HEK293 (cell line): ENCODE measurements at regions not wholly inside any gene's neighbourhood (a gene's known extent, or its start where the extent isn't known, plus 50 kb on each side); places are given as distances from the start of the nearest gene placed in this dataset.

Source experiments
- CTCF ChIA-PET: fragments of 350-600 bp; formaldehyde crosslinking; extraction: SDS; loops from one replicate; lab custom pipeline; 2021; ENCODE audit warnings: antibody characterized with exemption; lab: Yijun Ruan, JAX
- POLR2A ChIA-PET: fragments of 300-600 bp; formaldehyde crosslinking; extraction: SDS; loops from one replicate; lab custom pipeline; 2020; ENCODE audit warnings: antibody characterized with exemption, inconsistent platforms; lab: Yijun Ruan, JAX
- H3K27ac ChIP-seq: fragments of 200-500 bp; sonication (Bioruptor generic); 2 replicates; pipeline ENCODE4 v1.5.1; 2014; ENCODE audit warnings: low read depth, low read length, control low read depth, inconsistent platforms; ENCODE audit errors: extremely low read depth
- H3K36me3 ChIP-seq, 2 experiments: fragments of 200-500 bp in 1 of 2; sonication (Bioruptor generic) in 1 of 2; 1 replicate in 1 of 2; 2 replicates in 1 of 2; pipeline ENCODE4 v1.5.1; 2014 to 2017; ENCODE audit warnings: inconsistent platforms in 2 of 2, low read length in 2 of 2; ENCODE audit not compliant: control insufficient read depth in 2 of 2, insufficient read depth in 1 of 2
- H3K4me1 ChIP-seq: fragments of 200-500 bp; sonication (Bioruptor generic); 2 replicates; pipeline ENCODE4 v1.5.1; 2014; ENCODE audit warnings: mild to moderate bottlenecking, low read length, inconsistent platforms; ENCODE audit not compliant: control insufficient read depth, insufficient read depth
- H3K4me3 ChIP-seq: 2 replicates; pipeline ENCODE4 v1.5.1; 2011; ENCODE audit warnings: low read depth, mild to moderate bottlenecking, control low read depth, low read length, moderate library complexity
- H3K9me3 ChIP-seq: fragments of 200-500 bp; sonication (Bioruptor generic); 2 replicates; pipeline ENCODE4 v1.5.1; 2014; ENCODE audit warnings: low read depth, low read length, inconsistent platforms; ENCODE audit not compliant: control insufficient read depth, insufficient read depth
- HOXA7 ChIP-seq: sonication (generic); formaldehyde crosslinking; IDR thresholded peaks from 2 replicates; pipeline ENCODE4 v1.8.1; 2022; ENCODE audit warnings: missing genetic modification reagents, borderline replicate concordance
- KLF7 ChIP-seq: fragments of 450-650 bp; formaldehyde crosslinking; IDR thresholded peaks from 2 replicates; pipeline ENCODE4 v1.5.1; 2016; ENCODE audit warnings: missing biosample characterization, missing genetic modification characterization, borderline replicate concordance
- KLF9 ChIP-seq: fragments of 450-650 bp; formaldehyde crosslinking; IDR thresholded peaks from 2 replicates; pipeline ENCODE4 v1.5.1; 2016; ENCODE audit warnings: missing biosample characterization, missing genetic modification characterization, low read depth
- OVOL3 ChIP-seq: fragments of 450-650 bp; formaldehyde crosslinking; IDR thresholded peaks from 2 replicates; pipeline ENCODE4 v1.5.1; 2016; ENCODE audit warnings: missing biosample characterization, missing genetic modification characterization
- SP7 ChIP-seq: fragments of 450-650 bp; formaldehyde crosslinking; IDR thresholded peaks from 2 replicates; pipeline ENCODE4 v1.5.1; 2016; ENCODE audit warnings: missing biosample characterization, missing genetic modification characterization
- TCF7L2 ChIP-seq: IDR thresholded peaks from 2 replicates; pipeline ENCODE4 v1.6.1; 2011; ENCODE audit warnings: low read depth, mild to moderate bottlenecking, inconsistent platforms, low read length, moderate library complexity, borderline replicate concordance
- TRIM28 ChIP-seq: IDR thresholded peaks from 2 replicates; pipeline ENCODE4 v1.6.1; 2011; ENCODE audit warnings: low read length, control low read depth, borderline replicate concordance
- ZBTB8A ChIP-seq: fragments of 450-650 bp; formaldehyde crosslinking; IDR thresholded peaks from 2 replicates; pipeline ENCODE4 v1.5.1; 2016; ENCODE audit warnings: missing biosample characterization, missing genetic modification characterization
- ZFP41 ChIP-seq: fragments of 450-650 bp; formaldehyde crosslinking; IDR thresholded peaks from 2 replicates; pipeline ENCODE4 v1.5.1; 2016; ENCODE audit warnings: missing biosample characterization, missing genetic modification characterization, borderline replicate concordance
- ZFP69B ChIP-seq: fragments of 450-650 bp; formaldehyde crosslinking; IDR thresholded peaks from 2 replicates; pipeline ENCODE4 v1.5.1; 2016; ENCODE audit warnings: missing biosample characterization, missing genetic modification characterization
- ZIC2 ChIP-seq: fragments of 450-650 bp; formaldehyde crosslinking; IDR thresholded peaks from 2 replicates; pipeline ENCODE4 v1.5.1; 2016; ENCODE audit warnings: missing biosample characterization, missing genetic modification characterization
- ZNF132 ChIP-seq: fragments of 450-650 bp; formaldehyde crosslinking; IDR thresholded peaks from 2 replicates; pipeline ENCODE4 v1.5.1; 2017; ENCODE audit warnings: missing biosample characterization, missing genetic modification characterization, borderline replicate concordance
- ZNF324 ChIP-seq: fragments of 450-650 bp; formaldehyde crosslinking; IDR thresholded peaks from 2 replicates; pipeline ENCODE4 v1.5.1; 2016; ENCODE audit warnings: missing biosample characterization, missing genetic modification characterization
- ZNF350 ChIP-seq: fragments of 450-650 bp; formaldehyde crosslinking; IDR thresholded peaks from 2 replicates; pipeline ENCODE4 v1.5.0; 2017; ENCODE audit warnings: missing biosample characterization, mild to moderate bottlenecking, missing genetic modification characterization
- ZNF416 ChIP-seq: fragments of 450-650 bp; formaldehyde crosslinking; IDR thresholded peaks from 2 replicates; pipeline ENCODE4 v1.5.1; 2016; ENCODE audit warnings: missing biosample characterization, missing genetic modification characterization
- ZNF426 ChIP-seq: fragments of 450-650 bp; formaldehyde crosslinking; IDR thresholded peaks from 2 replicates; pipeline ENCODE4 v1.5.1; 2017; ENCODE audit warnings: missing biosample characterization, missing genetic modification characterization, mild to moderate bottlenecking, inconsistent platforms, moderate library complexity
- ZNF488 ChIP-seq: fragments of 450-650 bp; formaldehyde crosslinking; IDR thresholded peaks from 2 replicates; pipeline ENCODE4 v1.5.1; 2016; ENCODE audit warnings: missing biosample characterization, missing genetic modification characterization
- ZNF529 ChIP-seq: fragments of 450-650 bp; formaldehyde crosslinking; IDR thresholded peaks from 2 replicates; pipeline ENCODE4 v1.5.1; 2017; ENCODE audit warnings: missing genetic modification characterization, missing biosample characterization; ENCODE audit not compliant: insufficient replicate concordance
- ZNF701 ChIP-seq: fragments of 450-650 bp; formaldehyde crosslinking; IDR thresholded peaks from 2 replicates; pipeline ENCODE4 v1.5.1; 2016; ENCODE audit warnings: missing biosample characterization, missing genetic modification characterization
- ZNF747 ChIP-seq: fragments of 450-650 bp; formaldehyde crosslinking; IDR thresholded peaks from 2 replicates; pipeline ENCODE4 v1.5.1; 2016; ENCODE audit warnings: missing biosample characterization, missing genetic modification characterization
- ZNF768 ChIP-seq: fragments of 450-650 bp; formaldehyde crosslinking; IDR thresholded peaks from 2 replicates; pipeline ENCODE4 v1.5.1; 2018; ENCODE audit warnings: missing biosample characterization, mild to moderate bottlenecking, missing genetic modification characterization
- ZNF777 ChIP-seq: fragments of 450-650 bp; formaldehyde crosslinking; IDR thresholded peaks from 2 replicates; pipeline ENCODE4 v1.5.1; 2017; ENCODE audit warnings: missing biosample characterization, missing genetic modification characterization, borderline replicate concordance
- TF ChIP-seq, protein P1 (sequence below): fragments of 450-650 bp; formaldehyde crosslinking; IDR thresholded peaks from 2 replicates; pipeline ENCODE4 v1.5.1; 2016; ENCODE audit warnings: missing biosample characterization, missing genetic modification characterization

- Histone ChIP-seq H3K36me3 (no peaks in the 10 kb centered on the region), H3K9me3 (no peaks in the 10 kb centered on the region), H3K4me1 (no peaks in the 10 kb centered on the region), H3K27ac (no peak overlapping the region)
- ChIA-PET CTCF (interaction anchor here (0.7 to 1.3 kb wide), 2 partner anchors 14 to 157 kb away, joined by 3 to 7 read pairs; no protein-coding TSS in a partner anchor), POLR2A (no interaction called here)
- TF ChIP-seq ZIC2, result peak; percentile 54; the same call in 1 of the 2 replicates
- TF ChIP-seq ZNF426 (tag by site-specific recombination), result no peak
- TF ChIP-seq, all 188 proteins: peak for 1
- no peak overlapping the region for H3K4me3 ChIP-seq
Observed at GRCh38 chr2:128722489-128722888, 403.8 kb upstream of the HS6ST1 start.

- POLR2A ChIA-PET, result no interaction called here
- H3K4me1 ChIP-seq, result no peaks in the 10 kb centered on the region
- no peaks in the 10 kb centered on the region for H3K9me3 ChIP-seq
- TF ChIP-seq TRIM28, result no peak
- no peak for TF ChIP-seq ZNF416
- TF ChIP-seq ZNF488 (tag by site-specific recombination), result no peak
- no peak for TF ChIP-seq TCF7L2
- no peak for TF ChIP-seq OVOL3 (tag by site-specific recombination)
- TF ChIP-seq KLF7 (tag by site-specific recombination), result no peak
- no peak for TF ChIP-seq ZNF350
- no peak for TF ChIP-seq HOXA7
- TF ChIP-seq ZFP69B (tag by site-specific recombination), result no peak
- no peak for TF ChIP-seq ZNF768 (tag by site-specific recombination)
- no peak for TF ChIP-seq KLF9 (tag by site-specific recombination)
- no peak for TF ChIP-seq ZNF747 (tag by site-specific recombination)
- H3K27ac ChIP-seq, result no peak overlapping the region
- H3K36me3 ChIP-seq, result no peaks in the 10 kb centered on the region
- CTCF ChIA-PET, result interaction anchor here (0.6 kb wide), 1 partner anchor 820 kb away, joined by 3 read pairs; no protein-coding TSS in a partner anchor
- no peak overlapping the region for H3K4me3 ChIP-seq
Observed at GRCh38 chr2:128724547-128724946, 405.9 kb upstream of the HS6ST1 start.

DNA sequence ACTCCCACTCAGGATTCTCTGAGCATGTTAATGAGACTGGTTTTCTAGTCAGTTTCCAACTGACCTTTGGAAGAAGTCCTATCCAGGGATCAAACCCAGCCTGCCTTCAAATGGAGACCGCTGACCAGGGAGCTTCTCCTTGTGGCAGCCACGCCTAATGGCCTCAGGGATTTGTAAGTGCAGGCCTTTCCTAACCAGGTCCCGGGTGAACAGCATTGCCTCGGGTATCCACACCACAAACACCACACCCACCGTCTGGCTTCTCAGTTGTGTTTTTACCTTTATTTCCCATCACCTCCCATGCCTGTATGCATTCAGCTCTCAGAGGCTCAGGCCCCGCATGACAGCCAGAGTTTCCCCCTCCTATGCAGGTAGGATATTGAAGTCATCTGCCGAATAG lies 406.3 kb upstream of the HS6ST1 start:
- Histone ChIP-seq H3K36me3 (no peaks in the 10 kb centered on the region), H3K9me3 (no peaks in the 10 kb centered on the region), H3K4me1 (no peaks in the 10 kb centered on the region), H3K27ac (no peak overlapping the region), H3K4me3 (no peak overlapping the region)
- ChIA-PET CTCF (interaction anchor here (0.6 to 1.6 kb wide), 2 partner anchors 11 to 819 kb away, joined by 3 to 8 read pairs; no protein-coding TSS in a partner anchor), POLR2A (no interaction called here)
- TF ChIP-seq SP7 (no peak), ZNF132 (tag by site-specific recombination) (no peak), ZNF529 (tag by site-specific recombination) (no peak), ZNF324 (tag by site-specific recombination) (no peak), ZFP41 (tag by site-specific recombination) (no peak), ZNF777 (no peak), ZBTB8A (no peak), ZNF701 (tag by site-specific recombination) (no peak)
- TF ChIP-seq, protein P1, sequence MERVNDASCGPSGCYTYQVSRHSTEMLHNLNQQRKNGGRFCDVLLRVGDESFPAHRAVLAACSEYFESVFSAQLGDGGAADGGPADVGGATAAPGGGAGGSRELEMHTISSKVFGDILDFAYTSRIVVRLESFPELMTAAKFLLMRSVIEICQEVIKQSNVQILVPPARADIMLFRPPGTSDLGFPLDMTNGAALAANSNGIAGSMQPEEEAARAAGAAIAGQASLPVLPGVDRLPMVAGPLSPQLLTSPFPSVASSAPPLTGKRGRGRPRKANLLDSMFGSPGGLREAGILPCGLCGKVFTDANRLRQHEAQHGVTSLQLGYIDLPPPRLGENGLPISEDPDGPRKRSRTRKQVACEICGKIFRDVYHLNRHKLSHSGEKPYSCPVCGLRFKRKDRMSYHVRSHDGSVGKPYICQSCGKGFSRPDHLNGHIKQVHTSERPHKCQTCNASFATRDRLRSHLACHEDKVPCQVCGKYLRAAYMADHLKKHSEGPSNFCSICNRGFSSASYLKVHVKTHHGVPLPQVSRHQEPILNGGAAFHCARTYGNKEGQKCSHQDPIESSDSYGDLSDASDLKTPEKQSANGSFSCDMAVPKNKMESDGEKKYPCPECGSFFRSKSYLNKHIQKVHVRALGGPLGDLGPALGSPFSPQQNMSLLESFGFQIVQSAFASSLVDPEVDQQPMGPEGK (tag by site-specific recombination), result no peak
